ENCODE measurements at regions not wholly inside any gene's neighbourhood (a gene's known extent, or its start where the extent isn't known, plus 50 kb on each side); places are given as distances from the start of the nearest gene placed in this dataset.

- H3K9me3 ChIP-seq, result no peaks in the 10 kb centered on the region
- intact Hi-C loops (cut with DNase I), result no loop called here
- no peak overlapping the region for H3K4me3 ChIP-seq
- ATAC-seq (no peak), DNase-seq (no peak)
- no peaks in the 10 kb centered on the region for H3K36me3 ChIP-seq
- WGBS (ENCODE audit: insufficient coverage, low coverage, low lambda C conversion rate, missing lambda C conversion rate), result 46% methylated on average over 4 of the region's 4 CpGs
- no peak overlapping the region for H3K27ac ChIP-seq
- no peaks in the 10 kb centered on the region for H3K27me3 ChIP-seq
- TF ChIP-seq POLR2A (IDR thresholded peaks at IDR 0.05), result no peak
- TF ChIP-seq CTCF (IDR thresholded peaks at IDR 0.05), result no peak
- no peaks in the 10 kb centered on the region for H3K4me1 ChIP-seq
These were observed 798.9 kb upstream of the PIK3C3 start for GRCh38 chr18:41155910-41156851.

- H3K27ac ChIP-seq, result no peak overlapping the region
- WGBS (ENCODE audit: insufficient coverage, low coverage, low lambda C conversion rate, missing lambda C conversion rate), result 24% methylated on average over 1 of the region's 1 CpG
- H3K36me3 ChIP-seq, result no peaks in the 10 kb centered on the region
- H3K4me1 ChIP-seq, result no peaks in the 10 kb centered on the region
- intact Hi-C loops (cut with DNase I), result no loop called here
- H3K9me3 ChIP-seq, result no peaks in the 10 kb centered on the region
- no peak for DNase-seq
- TF ChIP-seq CTCF (IDR thresholded peaks at IDR 0.05), result no peak
- no peak for TF ChIP-seq POLR2A (IDR thresholded peaks at IDR 0.05)
- no peaks in the 10 kb centered on the region for H3K27me3 ChIP-seq
- ATAC-seq, result no peak
- H3K4me3 ChIP-seq, result no peak overlapping the region
These were observed 800.0 kb upstream of the PIK3C3 start for GRCh38 chr18:41155025-41155424.

GRCh38 chr18:41153871-41154270 is 801.2 kb upstream of the PIK3C3 start:
- Histone ChIP-seq H3K27ac (no peak overlapping the region), H3K27me3 (no peaks in the 10 kb centered on the region), H3K36me3 (no peaks in the 10 kb centered on the region), H3K9me3 (no peaks in the 10 kb centered on the region), H3K4me1 (no peaks in the 10 kb centered on the region), H3K4me3 (no peak overlapping the region)
- DNase-seq, result no peak
- intact Hi-C loops (cut with DNase I), result no loop called here
- no peak for TF ChIP-seq CTCF (IDR thresholded peaks at IDR 0.05)
- TF ChIP-seq POLR2A (IDR thresholded peaks at IDR 0.05), result no peak
- WGBS (ENCODE audit: insufficient coverage, low coverage, low lambda C conversion rate, missing lambda C conversion rate), result 67% methylated on average over 2 of the region's 2 CpGs
- no peak for ATAC-seq

- Histone ChIP-seq H3K4me1 (no peaks in the 10 kb centered on the region), H3K36me3 (no peaks in the 10 kb centered on the region), H3K9me3 (no peaks in the 10 kb centered on the region), H3K27ac (no peak overlapping the region), H3K4me3 (no peak overlapping the region), H3K27me3 (no peaks in the 10 kb centered on the region)
- intact Hi-C loops (cut with DNase I), result no loop called here
- ATAC-seq (no peak), DNase-seq (no peak)
- WGBS (ENCODE audit: insufficient coverage, low coverage, low lambda C conversion rate, missing lambda C conversion rate), result 57% methylated on average over 2 of the region's 2 CpGs
- TF ChIP-seq CTCF (IDR thresholded peaks at IDR 0.05) (no peak), POLR2A (IDR thresholded peaks at IDR 0.05) (no peak)
These were observed 804.7 kb upstream of the PIK3C3 start for GRCh38 chr18:41150316-41150715.
